ENCODE measurements at regions not wholly inside any gene's neighbourhood (a gene's known extent, or its start where the extent isn't known, plus 50 kb on each side); places are given as distances from the start of the nearest gene placed in this dataset.

- DNase-seq, result peak; percentile 59
These were observed 474.0 kb upstream of the NRP1 start for GRCh38 chr10:33808475-33808874.

- no peak for DNase-seq
These were observed 473.3 kb upstream of the NRP1 start for GRCh38 chr10:33807531-33808359.

- no peak for DNase-seq
These were observed 471.4 kb upstream of the NRP1 start for GRCh38 chr10:33805831-33806230.

- no peak for DNase-seq
These were observed 470.1 kb upstream of the NRP1 start for GRCh38 chr10:33804584-33804983.

GRCh38 chr10:33803248-33803647, 468.8 kb upstream of the NRP1 start:
- DNase-seq, result peak; percentile 88

- DNase-seq, result no peak
These were observed 468.1 kb upstream of the NRP1 start for GRCh38 chr10:33802566-33802965.

- DNase-seq, result peak; percentile 73
These were observed 467.2 kb upstream of the NRP1 start for GRCh38 chr10:33801705-33802104.

- DNase-seq, result peak; percentile 21
These were observed 466.5 kb upstream of the NRP1 start for GRCh38 chr10:33800986-33801385.

- DNase-seq, result peak; percentile 20
These were observed 466.1 kb upstream of the NRP1 start for GRCh38 chr10:33800545-33800944.

- no peak for DNase-seq
These were observed 465.5 kb upstream of the NRP1 start for GRCh38 chr10:33799944-33800323.

GRCh38 chr10:33799281-33799943, 464.9 kb upstream of the NRP1 start:
- peak; percentile 18 for DNase-seq

- no peak for DNase-seq
These were observed 464.3 kb upstream of the NRP1 start for GRCh38 chr10:33798754-33799153.

- no peak for DNase-seq
These were observed 462.2 kb upstream of the NRP1 start for GRCh38 chr10:33796680-33797079.

GRCh38 chr10:33795529-33795928, 461.1 kb upstream of the NRP1 start:
- no peak for DNase-seq

GRCh38 chr10:33794460-33794859, 460.0 kb upstream of the NRP1 start:
- DNase-seq, result no peak

- DNase-seq, result no peak
These were observed 459.3 kb upstream of the NRP1 start for GRCh38 chr10:33793793-33794192.

- DNase-seq, result peak; percentile 44
These were observed 456.8 kb upstream of the NRP1 start for GRCh38 chr10:33791272-33791660.

GRCh38 chr10:33790521-33791271, 456.2 kb upstream of the NRP1 start:
- peak; percentile 17 for DNase-seq

GRCh38 chr10:33783557-33783956, 449.1 kb upstream of the NRP1 start:
- DNase-seq, result no peak

- no peak for DNase-seq
These were observed 448.6 kb upstream of the NRP1 start for GRCh38 chr10:33783078-33783477.

GRCh38 chr10:33781606-33782395, 447.3 kb upstream of the NRP1 start:
- peak; percentile 41 for DNase-seq

- DNase-seq, result no peak
These were observed 446.5 kb upstream of the NRP1 start for GRCh38 chr10:33780961-33781360.

- DNase-seq, result no peak
These were observed 442.8 kb upstream of the NRP1 start for GRCh38 chr10:33777223-33777622.
